Neuron (in vitro differentiated cells): ENCODE measurements at regions not wholly inside any gene's neighbourhood (a gene's known extent, or its start where the extent isn't known, plus 50 kb on each side); places are given as distances from the start of the nearest gene placed in this dataset.
"Not testable (repeated sequence)": the region's sequence is repeated elsewhere in the genome, so short reads cannot be mapped to it uniquely, and the experiment has no call there.

Source experiments
- H2AFZ ChIP-seq: one replicate; pipeline ENCODE4 v1.6.1; 2013; ENCODE audit warnings: low read depth, mild to moderate bottlenecking, inconsistent platforms, low read length, moderate library complexity
- H3K27me3 ChIP-seq: one replicate; pipeline ENCODE4 v1.6.1; 2013; ENCODE audit warnings: low read length; ENCODE audit not compliant: insufficient read depth
- H3K36me3 ChIP-seq: one replicate; pipeline ENCODE4 v1.6.1; 2013; ENCODE audit warnings: low read length; ENCODE audit not compliant: insufficient read depth
- H3K4me1 ChIP-seq: one replicate; pipeline ENCODE4 v1.6.1; 2013; ENCODE audit warnings: low read length; ENCODE audit not compliant: insufficient read depth
- H3K4me3 ChIP-seq: 2 replicates; pipeline ENCODE4 v1.5.1; 2013; ENCODE audit warnings: mild to moderate bottlenecking, low read length, moderate library complexity
- H3K9me3 ChIP-seq: one replicate; pipeline ENCODE4 v1.6.1; 2013; ENCODE audit warnings: low read length

DNA sequence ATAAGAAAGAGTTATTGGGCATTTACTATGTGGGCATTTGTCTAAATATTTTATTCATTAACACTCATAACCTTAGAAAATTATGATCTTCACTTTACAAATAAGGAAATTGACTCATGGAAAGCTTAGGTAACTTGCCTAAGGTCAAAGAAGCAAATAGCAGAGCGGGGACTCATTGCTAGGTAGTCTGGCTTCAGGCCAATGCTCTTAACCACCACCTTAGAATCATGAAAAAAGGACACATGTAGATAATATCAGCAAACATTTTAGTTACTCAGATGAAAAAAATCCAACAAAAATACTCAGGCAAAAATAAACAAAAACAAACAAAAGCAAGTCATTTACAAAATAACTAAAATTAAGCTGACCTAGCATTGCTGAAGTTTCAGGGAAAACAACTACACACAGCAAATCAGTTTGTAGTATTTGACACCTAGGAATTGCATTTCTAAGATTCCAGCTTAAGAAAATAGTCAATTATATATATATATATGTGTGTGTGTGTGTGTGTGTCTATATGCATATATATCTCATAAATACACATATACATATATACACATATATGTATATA is 166.0 kb downstream of the HMHB1 start:
- no peaks in the 10 kb centered on the region for H3K27me3 ChIP-seq
- no peak overlapping the region for H3K4me3 ChIP-seq
- no peaks in the 10 kb centered on the region for H3K9me3 ChIP-seq
- no peaks in the 10 kb centered on the region for H3K4me1 ChIP-seq
- H2AFZ ChIP-seq: no peak overlapping the region
- no peaks in the 10 kb centered on the region for H3K36me3 ChIP-seq

DNA sequence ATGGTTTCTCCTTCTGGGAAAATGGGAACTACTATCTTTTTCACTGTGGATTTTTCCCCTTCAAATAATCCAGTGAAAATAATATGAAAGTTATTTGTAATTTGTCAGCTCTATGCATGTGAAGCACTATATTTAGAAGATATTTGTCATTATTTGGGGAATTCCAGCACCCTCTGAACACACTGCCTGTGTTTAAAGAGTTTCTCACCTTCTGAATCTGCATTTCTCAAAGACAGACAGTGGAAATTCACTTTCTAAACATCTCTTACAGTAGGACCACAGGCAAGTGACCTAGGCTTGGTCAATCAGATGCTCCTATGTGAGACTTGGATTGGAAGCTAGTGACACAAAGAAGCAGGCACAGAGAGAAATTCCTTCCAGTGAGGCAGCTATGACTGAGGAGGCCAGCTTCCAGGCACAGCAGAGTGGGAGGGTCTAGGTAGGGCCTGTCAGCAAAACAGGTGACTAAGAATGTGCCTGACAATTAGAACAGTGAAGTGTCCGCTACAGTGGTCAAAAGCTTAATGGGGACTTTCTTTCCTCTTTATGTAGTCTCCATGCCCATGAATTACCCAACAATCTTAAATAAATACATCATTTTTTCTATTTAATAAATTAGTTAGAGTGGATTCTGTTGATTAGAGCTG is 167.2 kb downstream of the HMHB1 start:
- H3K36me3 ChIP-seq: no peaks in the 10 kb centered on the region
- H2AFZ ChIP-seq: no peak overlapping the region
- H3K4me1 ChIP-seq: no peaks in the 10 kb centered on the region
- H3K27me3 ChIP-seq: no peaks in the 10 kb centered on the region
- H3K4me3 ChIP-seq: no peak overlapping the region
- H3K9me3 ChIP-seq: no peaks in the 10 kb centered on the region

DNA sequence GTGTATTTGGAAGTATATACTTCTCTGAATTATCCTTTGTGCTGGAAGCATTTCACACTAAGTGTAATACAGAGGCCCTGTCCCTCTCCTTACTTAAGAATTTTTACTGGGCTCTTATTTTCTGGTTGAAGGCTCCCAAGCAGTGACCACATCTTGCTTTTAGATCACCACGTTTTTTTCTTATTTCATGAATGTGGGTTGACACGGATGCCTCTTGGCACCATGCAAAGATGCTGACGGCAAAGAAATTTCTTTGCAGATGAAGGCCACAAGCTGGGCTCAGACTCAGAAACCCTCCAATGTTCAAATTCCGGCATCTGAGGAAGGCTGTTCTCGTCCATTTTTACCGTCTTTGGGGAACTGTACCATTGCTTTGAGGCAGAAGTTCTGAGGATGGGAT is 168.5 kb downstream of the HMHB1 start:
- no peaks in the 10 kb centered on the region for H3K36me3 ChIP-seq

DNA sequence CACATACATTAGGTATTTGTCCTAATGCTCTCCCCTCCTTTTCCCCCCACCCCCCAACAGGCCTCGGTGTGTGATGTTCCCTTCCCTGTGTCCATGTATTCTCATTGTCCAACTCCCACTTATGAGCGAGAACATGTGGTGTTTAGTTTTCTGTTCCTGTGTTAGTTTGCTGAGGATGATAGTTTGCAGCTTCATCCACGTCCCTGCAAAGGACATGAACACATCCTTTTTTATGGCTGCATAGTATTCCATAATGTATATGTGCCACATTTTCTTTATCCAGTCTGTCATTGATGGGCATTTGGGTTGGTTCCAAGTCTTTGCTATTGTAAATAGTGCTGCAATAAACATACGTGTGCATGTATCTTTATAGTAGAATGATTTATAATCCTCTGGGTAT is 171.0 kb downstream of the HMHB1 start:
- not testable (repeated sequence) for H3K36me3 ChIP-seq, H3K9me3 ChIP-seq, H3K4me3 ChIP-seq, H3K27me3 ChIP-seq, H2AFZ ChIP-seq
- peaks cover 20% of the 10 kb centered on the region for H3K4me1 ChIP-seq

More for the DNA sequence above, 168.5 kb downstream of the HMHB1 start:
- Histone ChIP-seq H3K27me3 (no peaks in the 10 kb centered on the region), H2AFZ (no peak overlapping the region), H3K4me3 (no peak overlapping the region), H3K9me3 (no peaks in the 10 kb centered on the region), H3K4me1 (peaks cover 1% of the 10 kb centered on the region)

DNA sequence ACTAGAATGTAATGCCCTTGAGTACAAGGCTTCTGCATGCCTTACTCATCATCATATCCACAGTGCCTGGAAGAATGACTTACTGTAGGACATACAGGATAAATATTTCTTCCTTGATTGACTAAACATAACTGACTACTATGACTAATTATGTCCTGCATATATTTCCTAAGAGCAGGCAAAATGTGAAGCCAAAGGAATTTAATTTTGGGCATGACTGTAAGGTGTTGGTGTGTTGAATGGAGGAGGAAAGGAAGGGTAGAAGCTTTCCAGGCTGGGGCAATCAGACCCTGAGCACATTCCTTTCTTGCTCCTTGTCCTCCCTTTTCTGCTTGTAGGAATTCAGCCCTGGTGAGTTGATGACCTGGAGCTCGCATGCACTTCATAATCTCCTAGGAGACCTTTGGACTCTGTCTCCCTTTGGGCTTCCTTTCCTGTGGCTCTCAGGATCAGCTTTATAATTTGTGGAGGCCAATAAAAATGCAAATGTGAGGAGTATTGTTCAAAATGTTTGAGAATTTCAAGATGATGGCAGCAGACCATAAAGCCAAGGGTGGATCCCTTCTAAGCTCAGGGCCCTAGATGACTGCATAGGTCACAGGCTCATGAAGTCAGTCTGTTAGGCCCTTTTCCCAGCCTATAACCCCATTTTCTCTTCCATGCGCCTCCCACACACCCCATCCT is 174.0 kb downstream of the HMHB1 start:
- no peak overlapping the region for H3K4me3 ChIP-seq
- no peaks in the 10 kb centered on the region for H3K9me3 ChIP-seq
- peaks cover 20% of the 10 kb centered on the region for H3K4me1 ChIP-seq
- H2AFZ ChIP-seq: no peak overlapping the region
- no peaks in the 10 kb centered on the region for H3K27me3 ChIP-seq
- no peaks in the 10 kb centered on the region for H3K36me3 ChIP-seq

DNA sequence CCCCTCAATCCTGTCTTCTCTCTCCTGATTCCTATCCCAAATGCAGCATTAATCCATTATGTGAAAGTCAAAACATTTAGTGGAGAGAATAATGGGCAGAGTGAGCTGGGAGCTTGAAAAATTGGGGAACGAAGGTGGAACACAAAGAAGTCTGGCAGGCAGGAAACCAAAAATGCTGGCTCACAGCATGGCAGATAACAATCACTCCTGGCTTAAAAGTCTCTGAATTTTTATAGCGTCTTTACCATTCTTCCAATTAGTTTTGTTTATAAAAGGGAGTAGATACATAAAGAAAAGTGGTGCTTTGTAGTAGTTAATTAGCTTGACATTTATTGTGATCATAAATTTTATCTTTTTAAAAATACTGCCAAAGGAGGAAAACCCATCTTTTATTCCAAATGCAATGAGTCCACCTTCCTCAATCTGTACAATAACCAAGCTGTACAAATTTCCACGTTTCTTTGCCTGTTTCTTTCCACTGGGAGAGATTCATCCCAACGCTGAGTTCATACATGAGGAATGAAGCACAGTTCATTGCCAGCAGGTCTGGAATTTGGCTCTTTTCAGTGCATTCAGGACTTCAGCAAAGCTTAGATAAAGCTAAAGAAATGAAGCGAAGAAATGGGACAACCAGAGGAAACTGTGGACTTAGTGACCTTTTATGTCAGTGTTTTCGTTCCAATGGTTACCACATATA is 174.7 kb downstream of the HMHB1 start:
- H2AFZ ChIP-seq: no peak overlapping the region
- no peaks in the 10 kb centered on the region for H3K27me3 ChIP-seq
- H3K9me3 ChIP-seq: no peaks in the 10 kb centered on the region
- H3K4me1 ChIP-seq: peaks cover 20% of the 10 kb centered on the region
- no peaks in the 10 kb centered on the region for H3K36me3 ChIP-seq
- H3K4me3 ChIP-seq: no peak overlapping the region

DNA sequence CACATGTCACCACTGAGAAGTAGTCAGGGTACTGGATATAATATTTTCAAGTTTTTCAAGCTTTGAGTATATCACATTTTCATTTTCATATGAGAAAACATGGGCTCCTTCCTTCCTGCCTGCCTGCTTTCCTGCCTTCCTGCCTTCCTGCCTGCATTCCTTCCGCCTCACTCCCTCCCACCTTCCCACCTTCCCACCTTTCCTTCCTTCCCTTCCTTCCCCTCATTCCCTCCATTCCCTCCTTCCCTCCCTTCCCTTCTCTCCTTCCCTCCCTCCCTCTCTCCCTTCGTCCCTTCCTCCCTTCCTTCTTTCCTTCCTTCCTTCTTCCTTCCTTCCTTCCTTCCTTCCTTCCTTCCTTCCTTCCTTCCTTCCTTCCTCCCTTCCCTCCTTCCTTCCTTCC is 175.3 kb downstream of the HMHB1 start:
- no peak overlapping the region for H2AFZ ChIP-seq
- no peaks in the 10 kb centered on the region for H3K9me3 ChIP-seq

DNA sequence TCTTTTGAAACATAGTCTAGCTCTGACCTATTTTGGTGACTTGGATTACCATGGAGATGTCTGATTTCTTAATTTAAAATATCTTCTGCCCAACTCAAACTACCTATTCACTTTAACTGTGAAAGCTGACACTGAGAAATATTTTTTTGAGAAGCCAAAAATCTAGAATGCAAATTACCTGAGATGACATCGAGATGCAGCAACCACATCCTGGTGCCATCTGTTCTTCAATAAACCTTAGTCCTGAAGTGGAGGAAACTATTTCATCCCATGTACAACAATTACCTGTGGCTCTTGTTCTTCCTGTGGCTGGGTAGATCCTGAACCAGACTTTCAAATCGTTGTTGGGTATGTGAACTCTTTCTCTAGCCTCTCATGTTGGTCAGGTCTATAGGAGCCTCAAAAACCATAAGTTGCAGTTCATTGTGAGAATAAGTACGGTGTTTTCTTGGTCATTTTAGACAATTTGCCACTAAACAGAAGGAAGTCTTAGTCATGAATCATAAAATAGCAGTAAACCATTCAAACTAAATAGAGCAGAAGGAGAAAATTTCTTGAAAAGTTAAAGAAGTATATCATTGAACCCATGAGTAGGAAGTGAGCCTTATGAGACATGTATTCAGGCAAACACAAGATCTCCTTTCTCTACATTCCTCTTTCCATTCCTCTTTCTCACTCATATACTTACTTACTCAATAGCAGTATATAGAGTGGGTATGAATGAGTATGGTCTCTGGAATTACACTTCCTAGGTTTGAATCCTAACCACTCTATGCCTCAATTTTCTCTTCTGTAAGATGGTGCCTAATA is 176.0 kb downstream of the HMHB1 start:
- Histone ChIP-seq H3K9me3 (no peaks in the 10 kb centered on the region), H3K36me3 (no peaks in the 10 kb centered on the region), H2AFZ (no peak overlapping the region), H3K27me3 (no peaks in the 10 kb centered on the region), H3K4me1 (peaks cover 20% of the 10 kb centered on the region), H3K4me3 (no peak overlapping the region)

More for the DNA sequence above, 175.3 kb downstream of the HMHB1 start:
- H3K36me3 ChIP-seq: no peaks in the 10 kb centered on the region
- H3K4me1 ChIP-seq: peaks cover 20% of the 10 kb centered on the region
- H3K4me3 ChIP-seq: no peak overlapping the region
- H3K27me3 ChIP-seq: no peaks in the 10 kb centered on the region

DNA sequence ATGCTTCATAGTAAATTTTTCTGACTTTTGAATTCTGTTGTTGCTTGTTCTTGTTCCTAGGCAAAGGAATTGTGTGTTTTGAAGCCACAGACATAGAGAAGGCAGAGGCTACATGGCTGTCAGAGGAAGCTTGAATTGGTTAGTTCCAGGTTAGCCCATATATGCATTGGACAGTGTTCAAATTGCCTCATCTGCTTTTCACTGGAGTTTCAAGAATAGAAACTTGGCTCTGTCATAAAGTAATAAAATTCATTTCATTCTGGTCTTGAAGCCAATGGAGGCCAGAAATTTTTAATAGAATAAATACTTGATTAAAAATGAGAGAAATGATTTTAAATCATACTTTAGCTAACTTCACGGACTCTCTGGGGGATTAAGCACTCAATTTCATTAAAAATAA is 178.0 kb downstream of the YIPF5 start:
- Histone ChIP-seq H3K36me3 (no peaks in the 10 kb centered on the region), H3K4me1 (no peaks in the 10 kb centered on the region), H3K9me3 (no peaks in the 10 kb centered on the region), H3K27me3 (no peaks in the 10 kb centered on the region), H3K4me3 (no peak overlapping the region), H2AFZ (no peak overlapping the region)

DNA sequence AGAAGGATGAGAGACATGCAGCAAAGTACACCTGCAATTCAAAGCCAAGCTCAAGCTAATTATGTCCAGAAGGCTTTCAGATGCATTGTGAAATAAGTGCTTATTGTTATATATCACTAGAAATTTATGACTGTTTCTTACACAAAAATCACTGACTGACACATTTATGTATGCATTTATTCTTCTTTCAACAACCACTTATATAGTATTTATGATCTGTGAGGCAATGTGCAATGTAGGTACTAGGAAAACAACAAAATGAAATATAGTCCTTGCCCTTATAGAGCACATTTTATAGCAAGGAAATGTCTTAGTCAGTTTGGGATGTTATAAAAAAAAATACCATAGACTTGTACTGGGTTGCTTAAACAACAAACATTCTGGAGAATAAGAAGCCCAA is 167.6 kb downstream of the YIPF5 start:
- Histone ChIP-seq H2AFZ (no peak overlapping the region), H3K9me3 (no peaks in the 10 kb centered on the region), H3K36me3 (no peaks in the 10 kb centered on the region), H3K4me3 (no peak overlapping the region), H3K27me3 (no peaks in the 10 kb centered on the region), H3K4me1 (no peaks in the 10 kb centered on the region)

DNA sequence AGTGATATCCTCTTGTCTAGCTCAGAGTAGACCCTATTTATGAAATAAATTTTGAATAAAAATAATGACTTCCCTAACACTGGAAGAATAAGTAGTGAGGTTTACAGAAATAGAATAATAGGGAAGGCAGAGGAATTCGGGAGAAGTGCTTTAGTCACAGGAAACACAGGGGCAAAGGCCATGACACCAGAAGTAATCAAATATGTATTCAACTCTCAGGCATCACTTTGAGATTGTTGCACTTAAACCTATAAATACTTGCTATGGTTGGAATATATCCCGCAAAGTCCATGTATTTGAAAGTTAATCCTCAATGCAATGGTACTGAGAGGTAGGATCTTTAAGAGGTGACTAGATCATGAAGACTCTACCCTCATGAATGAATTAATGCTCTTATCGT is 166.8 kb downstream of the YIPF5 start:
- Histone ChIP-seq H3K4me3 (no peak overlapping the region), H3K36me3 (no peaks in the 10 kb centered on the region), H2AFZ (no peak overlapping the region), H3K4me1 (no peaks in the 10 kb centered on the region), H3K9me3 (no peaks in the 10 kb centered on the region), H3K27me3 (no peaks in the 10 kb centered on the region)

DNA sequence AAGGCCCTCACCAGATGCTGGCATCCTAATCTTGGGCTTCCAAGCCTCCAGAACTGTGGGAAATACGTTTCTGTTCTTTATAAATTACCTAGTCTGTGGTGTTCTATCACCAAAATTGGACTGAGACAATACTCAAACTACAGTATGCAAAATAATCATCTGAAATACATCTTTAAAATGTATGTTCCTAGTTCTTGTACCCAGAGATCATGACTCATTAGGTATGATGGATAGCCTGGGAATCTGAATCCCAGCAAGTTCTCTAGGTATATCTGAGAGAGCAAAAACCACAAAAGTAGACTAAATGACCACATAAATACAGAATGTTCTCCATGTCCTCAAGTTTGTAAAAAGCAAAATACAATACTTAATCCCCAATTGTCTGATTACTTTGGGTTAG is 166.3 kb downstream of the YIPF5 start:
- Histone ChIP-seq H3K4me1 (no peaks in the 10 kb centered on the region), H3K36me3 (no peaks in the 10 kb centered on the region), H3K9me3 (no peaks in the 10 kb centered on the region), H3K27me3 (no peaks in the 10 kb centered on the region), H2AFZ (no peak overlapping the region), H3K4me3 (no peak overlapping the region)

DNA sequence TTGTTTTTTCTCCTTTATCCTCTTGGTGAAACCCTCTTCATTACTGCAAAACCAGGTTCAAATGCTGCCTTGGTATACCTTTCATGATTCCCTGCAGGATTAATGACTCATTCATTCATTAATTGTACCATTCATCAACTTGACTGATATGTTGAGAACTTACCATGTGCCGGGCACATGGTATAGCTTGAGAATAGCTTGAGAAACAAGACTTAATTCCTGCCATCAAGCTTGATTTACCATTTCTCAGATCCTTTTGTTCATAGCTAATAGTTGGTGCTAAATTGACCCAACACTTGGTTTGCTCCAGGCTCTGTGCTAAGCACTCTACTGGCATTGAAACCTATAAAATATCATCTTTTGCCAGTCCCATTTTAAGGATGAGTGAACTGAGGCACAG is 165.7 kb downstream of the YIPF5 start:
- Histone ChIP-seq H3K9me3 (no peaks in the 10 kb centered on the region), H3K36me3 (no peaks in the 10 kb centered on the region)

More for the DNA sequence above, 165.7 kb downstream of the YIPF5 start:
- H3K4me3 ChIP-seq: no peak overlapping the region
- H3K4me1 ChIP-seq: no peaks in the 10 kb centered on the region
- no peak overlapping the region for H2AFZ ChIP-seq
- no peaks in the 10 kb centered on the region for H3K27me3 ChIP-seq
